GM23248 (cell line): ENCODE measurements at regions not wholly inside any gene's neighbourhood (a gene's known extent, or its start where the extent isn't known, plus 50 kb on each side); places are given as distances from the start of the nearest gene placed in this dataset.
A peak's percentile ranks its signal among the peaks of the same experiment; 100 is the strongest.
"Not testable (repeated sequence)": the region's sequence is repeated elsewhere in the genome, so short reads cannot be mapped to it uniquely, and the experiment has no call there.

Experiments used
- DNase-seq: peaks from one replicate; pipeline ENCODE4 v3.0.0-alpha.2; 2015
- H2AFZ ChIP-seq: fragments of 200-600 bp; sonication (generic); 2 replicates; pipeline ENCODE4 v1.6.1; 2016; ENCODE audit warnings: antibody characterized with exemption
- H3F3A ChIP-seq: fragments of 200-600 bp; sonication (generic); 2 replicates; pipeline ENCODE4 v1.6.1; 2016; ENCODE audit warnings: mild to moderate bottlenecking, antibody characterized with exemption, mixed run types; ENCODE audit not compliant: insufficient read depth
- H3K27ac ChIP-seq: fragments of 200-600 bp; sonication (generic); 2 replicates; pipeline ENCODE4 v1.5.1; 2016; ENCODE audit warnings: mild to moderate bottlenecking
- H3K27me3 ChIP-seq: fragments of 200-600 bp; sonication (generic); replicated peaks from 2 replicates; pipeline ENCODE4 v1.6.1; 2016; ENCODE audit warnings: mild to moderate bottlenecking; ENCODE audit not compliant: insufficient read depth
- H3K36me3 ChIP-seq: fragments of 200-600 bp; sonication (generic); 2 replicates; pipeline ENCODE4 v1.6.1; 2016; ENCODE audit warnings: low read depth, mild to moderate bottlenecking
- H3K4me1 ChIP-seq: fragments of 200-600 bp; sonication (generic); 2 replicates; pipeline ENCODE4 v1.6.1; 2016; ENCODE audit warnings: mild to moderate bottlenecking; ENCODE audit not compliant: insufficient read depth
- H3K4me2 ChIP-seq: fragments of 200-600 bp; sonication (generic); one replicate; pipeline ENCODE4 v1.6.1; 2016; ENCODE audit warnings: mild to moderate bottlenecking; ENCODE audit not compliant: unreplicated experiment
- H3K4me3 ChIP-seq: fragments of 200-600 bp; sonication (generic); 2 replicates; pipeline ENCODE4 v1.5.1; 2016; ENCODE audit warnings: mild to moderate bottlenecking
- H3K79me2 ChIP-seq: fragments of 200-600 bp; sonication (generic); 2 replicates; pipeline ENCODE4 v1.6.1; 2016; ENCODE audit warnings: mild to moderate bottlenecking; ENCODE audit not compliant: insufficient read depth
- H3K9ac ChIP-seq: fragments of 200-600 bp; sonication (generic); 2 replicates; pipeline ENCODE4 v1.6.1; 2016; ENCODE audit warnings: mild to moderate bottlenecking
- H3K9me2 ChIP-seq: fragments of 200-600 bp; sonication (generic); 2 replicates; pipeline ENCODE4 v1.6.1; 2016; ENCODE audit warnings: mixed run types, mild to moderate bottlenecking, moderate library complexity; ENCODE audit not compliant: insufficient read depth
- H3K9me3 ChIP-seq: fragments of 200-600 bp; sonication (generic); one replicate; pipeline ENCODE4 v1.6.1; 2017; ENCODE audit warnings: low read depth
- H4K20me1 ChIP-seq: fragments of 200-600 bp; sonication (generic); 2 replicates; pipeline ENCODE4 v1.6.0; 2016; ENCODE audit not compliant: insufficient read depth
- EZH2 ChIP-seq: fragments of 200-600 bp; sonication (generic); IDR thresholded peaks from 2 replicates; pipeline ENCODE4 v1.6.1; 2018; ENCODE audit warnings: antibody characterized with exemption, mild to moderate bottlenecking; ENCODE audit not compliant: insufficient read depth, poor library complexity, severe bottlenecking
- EZH2phosphoT487 ChIP-seq: fragments of 200-600 bp; sonication (generic); IDR thresholded peaks from 2 replicates; pipeline ENCODE4 v1.6.1; 2018; ENCODE audit warnings: antibody characterized with exemption, moderate library complexity, mild to moderate bottlenecking, low read depth; ENCODE audit not compliant: insufficient read depth
- WGBS, 2 experiments: methylation state at CpG; one replicate each; pipeline ENCODE4 v1.1.6; 2015 to 2017; ENCODE audit warnings: low lambda C conversion rate in 2 of 2, low coverage in 1 of 2; ENCODE audit errors: missing lambda C conversion rate in 2 of 2; 5-methylcytosine and 5-hydroxymethylcytosine counted together
- in situ Hi-C: fragments of 300-500 bp; cut with MboI; formaldehyde crosslinking; loops from 2 replicates; pipeline ENCODE4 v1.15.0; 2020

- Histone ChIP-seq H3F3A (peaks cover 25% of the 10 kb centered on the region), H3K9me3 (no peaks in the 10 kb centered on the region), H3K36me3 (no peaks in the 10 kb centered on the region), H4K20me1 (no peaks in the 10 kb centered on the region), H3K79me2 (no peaks in the 10 kb centered on the region), H3K4me3 (no peak overlapping the region), H3K4me1 (peaks cover 34% of the 10 kb centered on the region), H3K27me3 (no peaks in the 10 kb centered on the region), H3K9me2 (no peaks in the 10 kb centered on the region), H3K4me2 (no peak overlapping the region), H3K9ac (no peak overlapping the region), H2AFZ (no peak overlapping the region), H3K27ac (no peak overlapping the region)
- 36 to 39% methylated on average over 3 of the region's 3 CpGs for WGBS, 2 experiments
- in situ Hi-C loops, result no loop called here
- peak; percentile 3 for DNase-seq
- TF ChIP-seq EZH2phosphoT487, result no peak
- TF ChIP-seq EZH2, result no peak
Measured at GRCh38 chr3:99565331-99565730, 73.1 kb upstream of the COL8A1 start.

GRCh38 chr3:99562990-99563607 is 75.3 kb upstream of the COL8A1 start:
- no peaks in the 10 kb centered on the region for H3K9me3 ChIP-seq
- H2AFZ ChIP-seq, result no peak overlapping the region
- no peak overlapping the region for H3K4me3 ChIP-seq
- no peaks in the 10 kb centered on the region for H3K9me2 ChIP-seq
- peaks cover 25% of the 10 kb centered on the region for H3F3A ChIP-seq
- no peaks in the 10 kb centered on the region for H3K27me3 ChIP-seq
- no peak overlapping the region for H3K9ac ChIP-seq
- no peaks in the 10 kb centered on the region for H4K20me1 ChIP-seq
- DNase-seq, result peak; percentile 27
- peak overlapping the region; percentile 0 for H3K4me2 ChIP-seq
- TF ChIP-seq EZH2 (no peak), EZH2phosphoT487 (no peak)
- H3K36me3 ChIP-seq, result no peaks in the 10 kb centered on the region
- 22 to 36% methylated on average over 1 of the region's 1 CpG for WGBS, 2 experiments
- H3K27ac ChIP-seq, result 0 out of 2 replicates have a peak overlapping the region, but pooled peaks have one; percentile 5
- in situ Hi-C loops, result no loop called here
- H3K4me1 ChIP-seq, result peaks cover 25% of the 10 kb centered on the region
- no peaks in the 10 kb centered on the region for H3K79me2 ChIP-seq

GRCh38 chr3:99562138-99562537 is 76.3 kb upstream of the COL8A1 start:
- peaks cover 25% of the 10 kb centered on the region for H3K4me1 ChIP-seq
- no peaks in the 10 kb centered on the region for H4K20me1 ChIP-seq
- H3K4me2 ChIP-seq, result no peak overlapping the region
- no peaks in the 10 kb centered on the region for H3K9me3 ChIP-seq
- H2AFZ ChIP-seq, result no peak overlapping the region
- no peaks in the 10 kb centered on the region for H3K79me2 ChIP-seq
- peak; percentile 44 for DNase-seq
- no peak for TF ChIP-seq EZH2
- TF ChIP-seq EZH2phosphoT487, result no peak
- no peaks in the 10 kb centered on the region for H3K9me2 ChIP-seq
- 80 to 83% methylated on average over 1 of the region's 1 CpG for WGBS, 2 experiments
- in situ Hi-C loops, result no loop called here
- H3K4me3 ChIP-seq, result no peak overlapping the region
- no peak overlapping the region for H3K27ac ChIP-seq
- no peaks in the 10 kb centered on the region for H3K27me3 ChIP-seq
- no peaks in the 10 kb centered on the region for H3K36me3 ChIP-seq
- peaks cover 25% of the 10 kb centered on the region for H3F3A ChIP-seq
- H3K9ac ChIP-seq, result no peak overlapping the region

GRCh38 chr3:99561056-99561455 is 77.3 kb upstream of the COL8A1 start:
- H3K27me3 ChIP-seq, result no peaks in the 10 kb centered on the region
- H2AFZ ChIP-seq, result no peak overlapping the region
- H3F3A ChIP-seq, result peaks cover 25% of the 10 kb centered on the region
- no peak for DNase-seq
- no peak overlapping the region for H3K4me3 ChIP-seq
- no peak overlapping the region for H3K27ac ChIP-seq
- TF ChIP-seq EZH2, result no peak
- TF ChIP-seq EZH2phosphoT487, result no peak
- H3K4me1 ChIP-seq, result peaks cover 25% of the 10 kb centered on the region
- in situ Hi-C loops, result no loop called here
- no peaks in the 10 kb centered on the region for H3K9me3 ChIP-seq
- 50 to 52% methylated on average over 3 of the region's 3 CpGs for WGBS, 2 experiments
- no peaks in the 10 kb centered on the region for H3K36me3 ChIP-seq
- no peaks in the 10 kb centered on the region for H3K79me2 ChIP-seq
- H3K9ac ChIP-seq, result no peak overlapping the region
- no peaks in the 10 kb centered on the region for H4K20me1 ChIP-seq
- H3K4me2 ChIP-seq, result no peak overlapping the region
- no peaks in the 10 kb centered on the region for H3K9me2 ChIP-seq

GRCh38 chr3:99559196-99559595 is 79.2 kb upstream of the COL8A1 start:
- Histone ChIP-seq H3F3A (peaks cover 19% of the 10 kb centered on the region), H3K36me3 (no peaks in the 10 kb centered on the region), H3K4me1 (peaks cover 15% of the 10 kb centered on the region), H3K9me2 (no peaks in the 10 kb centered on the region), H3K9me3 (no peaks in the 10 kb centered on the region), H3K27ac (no peak overlapping the region), H2AFZ (no peak overlapping the region), H3K9ac (no peak overlapping the region), H4K20me1 (no peaks in the 10 kb centered on the region), H3K79me2 (no peaks in the 10 kb centered on the region), H3K4me3 (no peak overlapping the region), H3K27me3 (no peaks in the 10 kb centered on the region), H3K4me2 (no peak overlapping the region)
- in situ Hi-C loops, result no loop called here
- no peak for DNase-seq
- TF ChIP-seq EZH2phosphoT487 (no peak), EZH2 (no peak)

GRCh38 chr3:99555885-99556284 is 82.5 kb upstream of the COL8A1 start:
- H3K9me2 ChIP-seq, H3K4me1 ChIP-seq, H3K27ac ChIP-seq, H3K4me3 ChIP-seq, H3K9ac ChIP-seq, H3K27me3 ChIP-seq, H3K36me3 ChIP-seq, H3K79me2 ChIP-seq, H3F3A ChIP-seq, H3K4me2 ChIP-seq, H3K9me3 ChIP-seq, in situ Hi-C loops, H2AFZ ChIP-seq, H4K20me1 ChIP-seq: not testable (repeated sequence)
- 18 to 24% methylated on average over 5 of the region's 5 CpGs for WGBS, 2 experiments
- peak; percentile 16 for DNase-seq
